Left colon (tissue), 2 donors: ENCODE measurements at regions not wholly inside any gene's neighbourhood (a gene's known extent, or its start where the extent isn't known, plus 50 kb on each side); places are given as distances from the start of the nearest gene placed in this dataset.

Source experiments
- ATAC-seq: fragments of 200-7000 bp; cut with Tn5 transposase; one replicate; pipeline ENCODE4 v1.9.1; 2020; ENCODE audit warnings: mild to moderate bottlenecking, moderate library complexity
- DNase-seq, 2 donors: peaks; one replicate each; pipeline ENCODE4 v3.0.0-alpha.2; 2020
- intact Hi-C, 2 donors: fragments of 100-400 bp; cut with DNase I in 1 of 2; cut with micrococcal nuclease in 1 of 2; formaldehyde crosslinking; loops; one replicate each; pipeline versions ENCODE4 v1.11.2 to v1.14.0; 2022; cut with DNase I, micrococcal nuclease
- donor health status: DM: no; HTN: no; CAD: no.
- donor health status: DM: yes; HTN: yes; CAD: no.

- intact Hi-C loops = no loop called here
- DNase-seq = no peak
- ATAC-seq = peak; percentile 80
Measured at GRCh38 chr3:177475356-177475665, 278.0 kb upstream of the TBL1XR1 start.

- DNase-seq (no peak), ATAC-seq (no peak)
- intact Hi-C loops = no loop called here
Measured at GRCh38 chr3:177476495-177476894, 279.2 kb upstream of the TBL1XR1 start.

- intact Hi-C loops = no loop called here
- DNase-seq = no peak
- ATAC-seq = no peak
Measured at GRCh38 chr3:177476921-177477435, 279.7 kb upstream of the TBL1XR1 start.

- intact Hi-C loops = no loop called here
- DNase-seq (no peak), ATAC-seq (peak; percentile 34)
Measured at GRCh38 chr3:177478170-177478867, 281.0 kb upstream of the TBL1XR1 start.

GRCh38 chr3:177479630-177480029 is 282.3 kb upstream of the TBL1XR1 start:
- ATAC-seq (no peak), DNase-seq (no peak)
- intact Hi-C loops = no loop called here

GRCh38 chr3:177481329-177481728 is 284.0 kb upstream of the TBL1XR1 start:
- intact Hi-C loops = no loop called here
- DNase-seq (no peak), ATAC-seq (no peak)

GRCh38 chr3:177482048-177482691 is 284.9 kb upstream of the TBL1XR1 start:
- ATAC-seq = no peak
- intact Hi-C loops = no loop called here
- DNase-seq = no peak

GRCh38 chr3:177483182-177483967 is 286.1 kb upstream of the TBL1XR1 start:
- DNase-seq (no peak), ATAC-seq (peak; percentile 93)

GRCh38 chr3:177484206-177484605 is 286.9 kb upstream of the TBL1XR1 start:
- ATAC-seq (peak; percentile 85), DNase-seq (no peak)
- intact Hi-C loops = no loop called here

More at GRCh38 chr3:177483182-177483967, 286.1 kb upstream of the TBL1XR1 start:
- intact Hi-C loops = no loop called here

GRCh38 chr3:177484926-177485325 is 287.6 kb upstream of the TBL1XR1 start:
- intact Hi-C loops = no loop called here
- ATAC-seq (no peak), DNase-seq (no peak)

- intact Hi-C loops = no loop called here
- DNase-seq (no peak), ATAC-seq (no peak)
Measured at GRCh38 chr3:177487635-177488186, 290.4 kb upstream of the TBL1XR1 start.

GRCh38 chr3:177488740-177489139 is 291.5 kb upstream of the TBL1XR1 start:
- intact Hi-C loops = no loop called here
- ATAC-seq (no peak), DNase-seq (no peak)

- no peak for ATAC-seq
- intact Hi-C loops = no loop called here
- no peak for DNase-seq
Measured at GRCh38 chr3:177490626-177491025, 293.3 kb upstream of the TBL1XR1 start.

- intact Hi-C loops = no loop called here
- ATAC-seq (no peak), DNase-seq (no peak)
Measured at GRCh38 chr3:177491296-177492032, 294.2 kb upstream of the TBL1XR1 start.

- DNase-seq (no peak), ATAC-seq (no peak)
- intact Hi-C loops = no loop called here
Measured at GRCh38 chr3:177493091-177493490, 295.8 kb upstream of the TBL1XR1 start.

- intact Hi-C loops = no loop called here
- no peak for DNase-seq
- no peak for ATAC-seq
Measured at GRCh38 chr3:177494216-177494615, 296.9 kb upstream of the TBL1XR1 start.

- no peak for ATAC-seq
- intact Hi-C loops = no loop called here
- DNase-seq = no peak
Measured at GRCh38 chr3:177495566-177495965, 298.3 kb upstream of the TBL1XR1 start.

GRCh38 chr3:177498037-177498857 is 301.0 kb upstream of the TBL1XR1 start:
- ATAC-seq = no peak
- intact Hi-C loops = no loop called here
- no peak for DNase-seq
